Uterus (tissue), 3 donors: ENCODE measurements at regions not wholly inside any gene's neighbourhood (a gene's known extent, or its start where the extent isn't known, plus 50 kb on each side); places are given as distances from the start of the nearest gene placed in this dataset.
"Not testable (repeated sequence)": the region's sequence is repeated elsewhere in the genome, so short reads cannot be mapped to it uniquely, and the experiment has no call there.

ENCODE experiments used
- DNase-seq, 2 donors: peaks; one replicate each; pipeline ENCODE4 v3.0.0-alpha.2; 2019 to 2020
- H3K27ac ChIP-seq, 2 donors: fragments of 200-600 bp; sonication (generic); 1 replicate in 1 of 2; 2 replicates in 1 of 2; pipeline ENCODE4 v1.5.1; 2016 to 2018
- H3K27me3 ChIP-seq, 2 donors: fragments of 200-600 bp; sonication (generic); one replicate each; pipeline ENCODE4 v1.5.1; 2018 to 2019; ENCODE audit warnings: control low read depth in 1 of 2
- H3K36me3 ChIP-seq, 2 donors: fragments of 200-600 bp; sonication (generic); one replicate each; pipeline ENCODE4 v1.5.1; 2019; ENCODE audit warnings: control low read depth in 1 of 2
- H3K4me1 ChIP-seq, 2 donors: fragments of 200-600 bp; sonication (generic); one replicate each; pipeline ENCODE4 v1.5.1; 2018 to 2019; ENCODE audit warnings: control low read depth in 1 of 2
- H3K4me3 ChIP-seq, 2 donors: fragments of 200-600 bp; sonication (generic); 1 replicate in 1 of 2; 2 replicates in 1 of 2; pipeline ENCODE4 v1.5.1; 2018 to 2019; ENCODE audit warnings: mild to moderate bottlenecking in 1 of 2
- H3K9me3 ChIP-seq, 2 donors: fragments of 200-600 bp; sonication (generic); one replicate each; pipeline ENCODE4 v1.5.1; 2019; ENCODE audit warnings: control low read depth in 1 of 2
- CTCF ChIP-seq, 4 experiments: fragments of 200-600 bp in 2 of 4; fragments of 450-650 bp in 2 of 4; sonication (generic) in 2 of 4; IDR thresholded peaks; one replicate each; pipeline ENCODE4 v1.5.1; 2016 to 2019; ENCODE audit warnings: antibody characterized with exemption in 4 of 4, mild to moderate bottlenecking in 2 of 4, moderate library complexity in 1 of 4
- POLR2A ChIP-seq, 2 donors: fragments of 450-650 bp; IDR thresholded peaks; one replicate each; pipeline ENCODE4 v1.6.1; 2016; ENCODE audit warnings: antibody characterized with exemption in 2 of 2, mild to moderate bottlenecking in 1 of 2, moderate library complexity in 1 of 2
- intact Hi-C: fragments of 100-400 bp; cut with DNase I; formaldehyde crosslinking; loops from one replicate; pipeline ENCODE4 v1.15.1; 2023; ENCODE audit warnings: low total_unique reads
- donor health status: DM: yes; HTN: yes; CAD: no.

GRCh38 chr2:78839259-78839658 lies 186.2 kb upstream of the REG3G start:
- Histone ChIP-seq H3K36me3 (no peaks in the 10 kb centered on the region), H3K27me3 (no peaks in the 10 kb centered on the region), H3K27ac (no peak overlapping the region), H3K9me3 (no peaks in the 10 kb centered on the region), H3K4me3 (no peak overlapping the region), H3K4me1 (no peaks in the 10 kb centered on the region)
- intact Hi-C loops, result no loop called here
- DNase-seq, result no peak
- TF ChIP-seq CTCF (IDR thresholded peaks at IDR 0.05) (no peak), POLR2A (IDR thresholded peaks at IDR 0.05) (no peak)

- DNase-seq, H3K4me1 ChIP-seq, H3K9me3 ChIP-seq, H3K27me3 ChIP-seq, H3K36me3 ChIP-seq, intact Hi-C loops, H3K27ac ChIP-seq, H3K4me3 ChIP-seq: not testable (repeated sequence)
Measured at GRCh38 chr2:78840311-78840710, 185.2 kb upstream of the REG3G start.

- Histone ChIP-seq H3K9me3 (no peaks in the 10 kb centered on the region), H3K4me1 (no peaks in the 10 kb centered on the region), H3K27me3 (no peaks in the 10 kb centered on the region), H3K27ac (no peak overlapping the region), H3K4me3 (no peak overlapping the region), H3K36me3 (no peaks in the 10 kb centered on the region)
- intact Hi-C loops, result no loop called here
- TF ChIP-seq POLR2A (IDR thresholded peaks at IDR 0.05), result no peak
- no peak for TF ChIP-seq CTCF (IDR thresholded peaks at IDR 0.05)
- DNase-seq, result no peak
Measured at GRCh38 chr2:78845664-78846185, 179.8 kb upstream of the REG3G start.

- intact Hi-C loops, result no loop called here
- no peaks in the 10 kb centered on the region for H3K36me3 ChIP-seq
Measured at GRCh38 chr2:78861546-78861945, 164.0 kb upstream of the REG3G start.

GRCh38 chr2:78864205-78864604 lies 161.3 kb upstream of the REG3G start:
- H3K27ac ChIP-seq, result no peak overlapping the region
- TF ChIP-seq POLR2A (IDR thresholded peaks at IDR 0.05) (no peak), CTCF (IDR thresholded peaks at IDR 0.05) (no peak)
- intact Hi-C loops, result no loop called here
- no peaks in the 10 kb centered on the region for H3K4me1 ChIP-seq
- DNase-seq, result no peak
- H3K9me3 ChIP-seq, result no peaks in the 10 kb centered on the region
- no peaks in the 10 kb centered on the region for H3K27me3 ChIP-seq
- no peak overlapping the region for H3K4me3 ChIP-seq
- no peaks in the 10 kb centered on the region for H3K36me3 ChIP-seq

More at GRCh38 chr2:78861546-78861945, 164.0 kb upstream of the REG3G start:
- Histone ChIP-seq H3K4me3 (no peak overlapping the region), H3K27ac (no peak overlapping the region), H3K27me3 (no peaks in the 10 kb centered on the region), H3K4me1 (no peaks in the 10 kb centered on the region), H3K9me3 (no peaks in the 10 kb centered on the region)
- no peak for DNase-seq
- TF ChIP-seq POLR2A (IDR thresholded peaks at IDR 0.05), result no peak
- peak in 2 of 4 experiments; percentile 24 to 33 for TF ChIP-seq CTCF (IDR thresholded peaks at IDR 0.05)

GRCh38 chr2:78865667-78866066 lies 159.8 kb upstream of the REG3G start:
- TF ChIP-seq POLR2A (IDR thresholded peaks at IDR 0.05) (no peak), CTCF (IDR thresholded peaks at IDR 0.05) (no peak)
- Histone ChIP-seq H3K27me3 (no peaks in the 10 kb centered on the region), H3K9me3 (no peaks in the 10 kb centered on the region), H3K36me3 (no peaks in the 10 kb centered on the region), H3K27ac (no peak overlapping the region), H3K4me1 (no peaks in the 10 kb centered on the region), H3K4me3 (no peak overlapping the region)
- intact Hi-C loops, result no loop called here
- DNase-seq, result no peak
